ENCODE measurements at regions not wholly inside any gene's neighbourhood (a gene's known extent, or its start where the extent isn't known, plus 50 kb on each side); places are given as distances from the start of the nearest gene placed in this dataset.
"Not testable (repeated sequence)": the region's sequence is repeated elsewhere in the genome, so short reads cannot be mapped to it uniquely, and the experiment has no call there.

GRCh38 chr9:102941868-102942267 is 53.3 kb upstream of the CYLC2 start:
- DNase-seq, result no peak

GRCh38 chr9:102922526-102922925 is 72.6 kb upstream of the CYLC2 start:
- DNase-seq, result no peak

GRCh38 chr9:102911185-102911584 is 83.9 kb upstream of the CYLC2 start:
- DNase-seq, result no peak

GRCh38 chr9:102905795-102906194 is 89.3 kb upstream of the CYLC2 start:
- not testable (repeated sequence) for DNase-seq

- DNase-seq, result no peak
Measured at GRCh38 chr9:102892025-102892424, 103.1 kb upstream of the CYLC2 start.

- not testable (repeated sequence) for DNase-seq
Measured at GRCh38 chr9:102888747-102889146, 106.4 kb upstream of the CYLC2 start.

GRCh38 chr9:102875687-102876086 is 119.4 kb upstream of the CYLC2 start:
- DNase-seq, result no peak

GRCh38 chr9:102867488-102867887 is 127.6 kb upstream of the CYLC2 start:
- no peak for DNase-seq

GRCh38 chr9:102862478-102862877 is 132.7 kb upstream of the CYLC2 start:
- no peak for DNase-seq

- DNase-seq, result no peak
Measured at GRCh38 chr9:102855641-102856040, 139.5 kb upstream of the CYLC2 start.

GRCh38 chr9:102845827-102846371 is 149.2 kb upstream of the CYLC2 start:
- DNase-seq, result no peak

GRCh38 chr9:102844716-102845115 is 150.4 kb upstream of the CYLC2 start:
- no peak for DNase-seq

GRCh38 chr9:102842423-102842822 is 152.7 kb upstream of the CYLC2 start:
- DNase-seq, result no peak

- no peak for DNase-seq
Measured at GRCh38 chr9:102841376-102841775, 153.8 kb upstream of the CYLC2 start.

GRCh38 chr9:102840335-102840734 is 154.8 kb upstream of the CYLC2 start:
- DNase-seq, result no peak

GRCh38 chr9:102832814-102833213 is 162.3 kb upstream of the CYLC2 start:
- DNase-seq, result no peak

- no peak for DNase-seq
Measured at GRCh38 chr9:102796244-102796643, 198.9 kb upstream of the CYLC2 start.

GRCh38 chr9:102795532-102795931 is 199.6 kb upstream of the CYLC2 start:
- DNase-seq, result no peak

- no peak for DNase-seq
Measured at GRCh38 chr9:102779356-102779755, 215.8 kb upstream of the CYLC2 start.

- no peak for DNase-seq
Measured at GRCh38 chr9:102778746-102779145, 216.4 kb upstream of the CYLC2 start.

GRCh38 chr9:102770704-102771103 is 224.4 kb upstream of the CYLC2 start:
- no peak for DNase-seq

GRCh38 chr9:102769307-102769706 is 225.8 kb upstream of the CYLC2 start:
- DNase-seq, result no peak

- no peak for DNase-seq
Measured at GRCh38 chr9:102768002-102768401, 227.1 kb upstream of the CYLC2 start.

GRCh38 chr9:102767076-102767475 is 228.1 kb upstream of the CYLC2 start:
- DNase-seq, result no peak

GRCh38 chr9:102740578-102740977 is 254.6 kb upstream of the CYLC2 start:
- no peak for DNase-seq

GRCh38 chr9:102728946-102729345 is 266.2 kb upstream of the CYLC2 start:
- no peak for DNase-seq

All from right hindlimb (tissue), 1 donor.